ENCODE measurements at regions not wholly inside any gene's neighbourhood (a gene's known extent, or its start where the extent isn't known, plus 50 kb on each side); places are given as distances from the start of the nearest gene placed in this dataset.

DNA sequence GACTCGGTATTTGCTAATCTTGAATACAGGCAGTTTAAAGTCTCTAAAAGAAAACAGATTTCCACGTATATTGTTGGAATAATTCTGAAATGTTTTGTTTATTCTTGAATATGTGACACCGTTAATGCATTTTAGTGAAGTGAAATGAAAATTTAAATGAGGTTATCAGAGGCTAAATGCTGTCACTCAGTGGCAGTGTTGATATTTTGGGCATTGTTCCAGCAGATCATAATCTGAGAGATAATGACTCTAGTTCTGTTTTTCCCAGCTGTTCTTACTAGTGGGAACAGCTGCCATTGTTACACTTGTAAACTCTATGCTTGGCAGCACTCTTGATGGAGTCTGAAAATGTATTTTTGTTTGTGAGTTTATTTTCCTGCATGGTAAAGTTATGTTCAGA lies 365.6 kb upstream of the SLC10A2 start:
- TF ChIP-seq, protein P1, sequence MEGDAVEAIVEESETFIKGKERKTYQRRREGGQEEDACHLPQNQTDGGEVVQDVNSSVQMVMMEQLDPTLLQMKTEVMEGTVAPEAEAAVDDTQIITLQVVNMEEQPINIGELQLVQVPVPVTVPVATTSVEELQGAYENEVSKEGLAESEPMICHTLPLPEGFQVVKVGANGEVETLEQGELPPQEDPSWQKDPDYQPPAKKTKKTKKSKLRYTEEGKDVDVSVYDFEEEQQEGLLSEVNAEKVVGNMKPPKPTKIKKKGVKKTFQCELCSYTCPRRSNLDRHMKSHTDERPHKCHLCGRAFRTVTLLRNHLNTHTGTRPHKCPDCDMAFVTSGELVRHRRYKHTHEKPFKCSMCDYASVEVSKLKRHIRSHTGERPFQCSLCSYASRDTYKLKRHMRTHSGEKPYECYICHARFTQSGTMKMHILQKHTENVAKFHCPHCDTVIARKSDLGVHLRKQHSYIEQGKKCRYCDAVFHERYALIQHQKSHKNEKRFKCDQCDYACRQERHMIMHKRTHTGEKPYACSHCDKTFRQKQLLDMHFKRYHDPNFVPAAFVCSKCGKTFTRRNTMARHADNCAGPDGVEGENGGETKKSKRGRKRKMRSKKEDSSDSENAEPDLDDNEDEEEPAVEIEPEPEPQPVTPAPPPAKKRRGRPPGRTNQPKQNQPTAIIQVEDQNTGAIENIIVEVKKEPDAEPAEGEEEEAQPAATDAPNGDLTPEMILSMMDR (IDR thresholded peaks at IDR 0.05), result no peak
- no peak for TF ChIP-seq POLR2A (IDR thresholded peaks at IDR 0.05)
